ENCODE measurements at regions not wholly inside any gene's neighbourhood (a gene's known extent, or its start where the extent isn't known, plus 50 kb on each side); places are given as distances from the start of the nearest gene placed in this dataset.
A peak's percentile ranks its signal among the peaks of the same experiment; 100 is the strongest.

DNA sequence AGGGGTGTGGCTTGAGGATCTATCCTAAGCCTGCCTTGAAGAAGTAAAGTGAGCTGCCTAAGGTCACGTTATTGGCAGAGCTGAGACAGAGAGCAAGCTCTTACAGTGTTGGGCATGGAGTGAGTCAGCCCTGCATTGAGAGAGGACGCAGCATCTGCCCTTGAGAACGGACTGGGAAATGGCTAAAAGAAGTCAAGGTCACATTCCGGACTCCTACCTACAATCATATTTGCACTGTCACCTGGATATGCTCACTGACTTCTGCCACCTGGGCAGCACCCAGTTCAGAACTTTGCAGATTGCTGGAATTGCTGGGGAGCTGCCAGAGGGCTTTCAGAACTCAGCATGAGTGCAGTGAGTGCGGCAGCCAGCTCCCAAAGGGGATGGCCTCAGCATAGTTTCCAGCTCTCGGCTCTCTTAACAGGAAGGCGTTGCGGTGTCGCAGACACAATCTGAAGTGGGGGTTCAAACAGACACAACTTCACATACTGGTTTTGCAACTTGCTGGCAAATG is 199.3 kb upstream of the SGK1 start:
- no peak overlapping the region for H3K4me3 ChIP-seq
- WGBS, 2 donors: 9 to 11% methylated on average over 9 of the region's 9 CpGs
- peaks cover 16% of the 10 kb centered on the region for H3K4me1 ChIP-seq
- no peaks in the 10 kb centered on the region for H3K27me3 ChIP-seq
- no peaks in the 10 kb centered on the region for H3K36me3 ChIP-seq (ENCODE audit: low read depth, missing control alignments)
- H3K9me3 ChIP-seq: no peaks in the 10 kb centered on the region
- H3K27ac ChIP-seq: peak overlapping the region in 1 of 2 donors; percentile 11
- peak; percentile 77 for DNase-seq
- TF ChIP-seq, protein P1, sequence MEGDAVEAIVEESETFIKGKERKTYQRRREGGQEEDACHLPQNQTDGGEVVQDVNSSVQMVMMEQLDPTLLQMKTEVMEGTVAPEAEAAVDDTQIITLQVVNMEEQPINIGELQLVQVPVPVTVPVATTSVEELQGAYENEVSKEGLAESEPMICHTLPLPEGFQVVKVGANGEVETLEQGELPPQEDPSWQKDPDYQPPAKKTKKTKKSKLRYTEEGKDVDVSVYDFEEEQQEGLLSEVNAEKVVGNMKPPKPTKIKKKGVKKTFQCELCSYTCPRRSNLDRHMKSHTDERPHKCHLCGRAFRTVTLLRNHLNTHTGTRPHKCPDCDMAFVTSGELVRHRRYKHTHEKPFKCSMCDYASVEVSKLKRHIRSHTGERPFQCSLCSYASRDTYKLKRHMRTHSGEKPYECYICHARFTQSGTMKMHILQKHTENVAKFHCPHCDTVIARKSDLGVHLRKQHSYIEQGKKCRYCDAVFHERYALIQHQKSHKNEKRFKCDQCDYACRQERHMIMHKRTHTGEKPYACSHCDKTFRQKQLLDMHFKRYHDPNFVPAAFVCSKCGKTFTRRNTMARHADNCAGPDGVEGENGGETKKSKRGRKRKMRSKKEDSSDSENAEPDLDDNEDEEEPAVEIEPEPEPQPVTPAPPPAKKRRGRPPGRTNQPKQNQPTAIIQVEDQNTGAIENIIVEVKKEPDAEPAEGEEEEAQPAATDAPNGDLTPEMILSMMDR (IDR thresholded peaks at IDR 0.05): no peak
- TF ChIP-seq POLR2A (IDR thresholded peaks at IDR 0.05): no peak
- intact Hi-C loops (cut with DNase I; ENCODE audit: low total_unique reads): no loop called here

DNA sequence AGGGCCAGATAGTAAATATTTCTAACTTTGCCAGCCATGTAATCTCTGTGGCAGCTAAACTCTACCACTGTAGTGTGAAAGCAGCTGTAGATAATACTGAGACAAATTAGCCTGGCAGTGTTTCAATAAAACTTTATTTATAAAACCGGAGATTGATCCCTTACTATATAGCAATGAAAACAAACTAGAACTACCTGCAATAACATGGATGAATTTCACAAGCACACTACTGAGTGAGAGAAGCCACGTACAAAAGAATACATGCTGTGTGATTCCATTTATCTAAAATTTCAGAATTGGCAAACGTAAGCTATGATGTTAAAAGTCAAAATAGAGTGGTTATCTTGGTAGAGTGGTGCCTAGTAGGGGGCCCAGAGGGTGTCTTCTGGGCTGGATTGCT is 198.7 kb upstream of the SGK1 start:
- Histone ChIP-seq H3K27me3 (no peaks in the 10 kb centered on the region), H3K27ac (peak overlapping the region in 1 of 2 donors; percentile 11), H3K4me3 (no peak overlapping the region), H3K9me3 (no peaks in the 10 kb centered on the region), H3K36me3 (ENCODE audit: low read depth, missing control alignments) (no peaks in the 10 kb centered on the region), H3K4me1 (peaks cover 16% of the 10 kb centered on the region)
- intact Hi-C loops (cut with DNase I; ENCODE audit: low total_unique reads): no loop called here
- no peak for TF ChIP-seq POLR2A (IDR thresholded peaks at IDR 0.05)
- TF ChIP-seq, protein P1 (IDR thresholded peaks at IDR 0.05): no peak
- DNase-seq: no peak
- WGBS, 2 donors: 43 to 47% methylated on average over 3 of the region's 3 CpGs

DNA sequence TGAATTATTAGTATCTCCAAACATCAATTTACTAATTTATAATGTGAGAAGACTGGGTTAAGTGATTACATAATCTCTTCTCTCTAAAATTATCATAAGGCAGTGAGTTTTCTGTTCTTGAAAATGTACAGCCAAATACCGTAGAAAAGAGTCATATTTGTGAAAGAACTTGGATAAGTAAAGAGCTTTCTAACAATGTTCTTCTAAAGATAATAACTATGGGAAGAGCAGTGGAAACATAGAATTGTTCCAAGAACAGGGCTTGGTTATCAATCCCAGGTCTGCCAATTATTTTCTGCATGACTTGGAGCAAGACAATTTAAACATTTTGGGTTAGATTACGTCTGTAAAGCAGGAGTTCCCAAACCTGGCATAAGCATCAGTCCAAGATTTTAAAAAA is 198.1 kb upstream of the SGK1 start:
- no peak for DNase-seq
- peaks cover 16% of the 10 kb centered on the region for H3K4me1 ChIP-seq
- WGBS, 2 donors: 28 to 38% methylated on average over 2 of the region's 2 CpGs
- no peak overlapping the region for H3K4me3 ChIP-seq
- TF ChIP-seq POLR2A (IDR thresholded peaks at IDR 0.05): no peak
- TF ChIP-seq, protein P1 (IDR thresholded peaks at IDR 0.05): no peak
- intact Hi-C loops (cut with DNase I; ENCODE audit: low total_unique reads): no loop called here
- H3K27me3 ChIP-seq: no peaks in the 10 kb centered on the region
- H3K27ac ChIP-seq: no peak overlapping the region
- no peaks in the 10 kb centered on the region for H3K36me3 ChIP-seq (ENCODE audit: low read depth, missing control alignments)
- no peaks in the 10 kb centered on the region for H3K9me3 ChIP-seq

DNA sequence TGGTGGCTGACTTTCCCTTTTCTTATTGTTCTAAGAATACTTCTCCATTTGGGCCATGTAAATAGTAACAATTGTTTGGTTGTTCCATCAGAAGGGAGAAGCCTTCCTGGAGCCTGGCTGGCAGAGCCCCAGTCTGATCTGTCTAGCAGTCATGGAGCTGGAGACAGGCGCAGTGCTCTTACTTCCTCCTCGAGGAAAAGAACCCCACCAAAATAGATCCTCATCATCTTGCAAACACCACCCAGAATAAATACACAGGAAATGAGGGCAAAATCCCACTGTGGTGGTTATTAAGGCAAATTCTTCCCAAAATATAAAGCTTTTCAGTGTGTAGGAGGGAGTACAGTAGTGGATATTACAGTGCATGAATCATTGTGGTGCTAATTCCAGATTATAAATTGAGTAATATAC is 195.1 kb upstream of the SGK1 start:
- intact Hi-C loops (cut with DNase I; ENCODE audit: low total_unique reads): no loop called here
- TF ChIP-seq POLR2A (IDR thresholded peaks at IDR 0.05): no peak
- peak; percentile 42 for DNase-seq
- Histone ChIP-seq H3K27me3 (no peaks in the 10 kb centered on the region), H3K4me1 (peaks cover 11% of the 10 kb centered on the region), H3K4me3 (no peak overlapping the region), H3K27ac (peak overlapping the region in 1 of 2 donors; percentile 26), H3K36me3 (ENCODE audit: low read depth, missing control alignments) (no peaks in the 10 kb centered on the region), H3K9me3 (no peaks in the 10 kb centered on the region)
- WGBS, 2 donors: 52 to 53% methylated on average over 2 of the region's 2 CpGs

DNA sequence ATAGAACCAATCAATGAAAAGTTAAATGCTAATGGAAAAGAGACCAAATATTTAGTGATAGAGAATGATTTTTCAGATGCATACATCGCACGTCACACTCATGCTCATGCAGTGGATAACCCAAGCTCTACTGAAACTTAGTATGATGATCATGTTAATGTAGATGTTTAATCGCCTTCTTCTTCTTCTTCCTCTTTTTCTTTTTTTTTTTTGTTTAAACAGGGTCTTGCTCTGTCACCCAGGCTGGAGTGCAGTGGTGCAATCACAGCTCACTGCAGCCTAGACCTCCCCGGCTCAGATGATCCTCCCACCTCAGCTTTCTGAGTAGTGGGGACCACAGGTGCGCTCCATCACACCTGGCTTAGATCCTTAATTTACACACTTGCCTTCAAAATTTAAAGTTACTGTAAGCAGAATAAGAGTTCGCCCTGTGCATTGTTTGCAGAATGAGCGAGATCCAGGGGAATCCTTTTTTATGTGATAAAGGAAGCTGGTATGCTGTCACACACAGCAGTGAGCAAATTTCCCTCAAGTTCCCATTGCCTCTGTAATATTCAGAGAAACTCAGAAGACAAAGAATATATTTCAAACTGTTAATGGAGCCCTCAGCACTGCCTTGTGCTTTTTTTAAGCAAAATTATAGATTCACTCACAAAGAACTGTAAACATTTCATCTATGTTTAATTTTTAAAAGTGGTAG is 194.2 kb upstream of the SGK1 start:
- no peak overlapping the region for H3K4me3 ChIP-seq
- TF ChIP-seq, protein P1 (IDR thresholded peaks at IDR 0.05): no peak
- no peak for TF ChIP-seq POLR2A (IDR thresholded peaks at IDR 0.05)
- H3K4me1 ChIP-seq: peaks cover 4% of the 10 kb centered on the region
- WGBS, 2 donors: 91% methylated on average over 7 of the region's 7 CpGs
- no peaks in the 10 kb centered on the region for H3K9me3 ChIP-seq
- H3K27me3 ChIP-seq: no peaks in the 10 kb centered on the region
- no peak for DNase-seq
- intact Hi-C loops (cut with DNase I; ENCODE audit: low total_unique reads): no loop called here
- no peaks in the 10 kb centered on the region for H3K36me3 ChIP-seq (ENCODE audit: low read depth, missing control alignments)
- H3K27ac ChIP-seq: no peak overlapping the region
